ENCODE measurements at regions not wholly inside any gene's neighbourhood (a gene's known extent, or its start where the extent isn't known, plus 50 kb on each side); places are given as distances from the start of the nearest gene placed in this dataset.
A peak's percentile ranks its signal among the peaks of the same experiment; 100 is the strongest.

DNA sequence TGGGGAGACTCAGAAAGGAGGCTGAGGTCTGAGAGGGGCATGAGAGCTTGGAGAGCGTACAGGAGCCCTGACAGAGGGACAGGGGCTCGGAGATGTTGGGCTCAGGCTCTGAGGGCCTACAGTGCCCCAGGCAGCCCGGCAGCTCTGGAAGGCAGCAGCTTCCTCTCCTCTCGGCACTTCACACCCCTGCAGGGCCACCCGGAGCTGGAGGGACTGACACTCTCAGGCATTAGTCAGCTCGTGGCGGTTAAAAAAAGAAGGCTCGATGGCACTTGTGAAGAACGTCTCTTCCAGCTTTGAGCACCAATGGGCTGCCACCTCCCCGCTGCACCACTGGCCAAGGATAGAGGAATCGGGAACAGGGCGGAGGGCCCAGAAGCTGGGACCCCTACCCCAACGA lies 62.6 kb upstream of the SIRPA start:
- H3K9me3 Mint-ChIP-seq = peaks cover 0 to 3% (median 0%) of the 10 kb centered on the region in 7 donors
- H3K4me3 Mint-ChIP-seq = no peak overlapping the region
- no peak for ATAC-seq (ENCODE audit: low read depth in 2 of 2)
- H3K27ac Mint-ChIP-seq = no peak overlapping the region
- no peak for DNase-seq
- H3K36me3 Mint-ChIP-seq = no peaks in the 10 kb centered on the region
- peaks cover 25 to 27% (median 25%) of the 10 kb centered on the region in 3 donors for H3K4me1 Mint-ChIP-seq
- peaks cover 23 to 32% (median 28%) of the 10 kb centered on the region in 3 donors for H3K27me3 Mint-ChIP-seq

- Mint-ChIP-seq H3K27me3 (peaks cover 22 to 29% (median 23%) of the 10 kb centered on the region in 3 donors), H3K9me3 (peaks cover 0 to 3% (median 0%) of the 10 kb centered on the region in 7 donors), H3K36me3 (no peaks in the 10 kb centered on the region), H3K4me3 (peak overlapping the region in 2 of 8 donors; percentile 0 to 40), H3K27ac (no peak overlapping the region), H3K4me1 (peaks cover 24 to 25% (median 24%) of the 10 kb centered on the region in 3 donors)
- no peak for DNase-seq
- no peak for ATAC-seq (ENCODE audit: low read depth in 2 of 2)
These were observed 63.6 kb upstream of the SIRPA start for GRCh38 chr20:1831606-1832005.

GRCh38 chr20:1831096-1831495 lies 64.1 kb upstream of the SIRPA start:
- Mint-ChIP-seq H3K27ac (peak overlapping the region in 1 of 6 donors; percentile 14), H3K27me3 (peaks cover 17 to 24% (median 23%) of the 10 kb centered on the region in 3 donors), H3K36me3 (no peaks in the 10 kb centered on the region), H3K9me3 (peaks cover 0 to 3% (median 0%) of the 10 kb centered on the region in 7 donors), H3K4me1 (peaks cover 22 to 25% (median 23%) of the 10 kb centered on the region in 3 donors), H3K4me3 (peak overlapping the region in 2 of 8 donors; percentile 0 to 40)
- DNase-seq = no peak
- no peak for ATAC-seq (ENCODE audit: low read depth in 2 of 2)

DNA sequence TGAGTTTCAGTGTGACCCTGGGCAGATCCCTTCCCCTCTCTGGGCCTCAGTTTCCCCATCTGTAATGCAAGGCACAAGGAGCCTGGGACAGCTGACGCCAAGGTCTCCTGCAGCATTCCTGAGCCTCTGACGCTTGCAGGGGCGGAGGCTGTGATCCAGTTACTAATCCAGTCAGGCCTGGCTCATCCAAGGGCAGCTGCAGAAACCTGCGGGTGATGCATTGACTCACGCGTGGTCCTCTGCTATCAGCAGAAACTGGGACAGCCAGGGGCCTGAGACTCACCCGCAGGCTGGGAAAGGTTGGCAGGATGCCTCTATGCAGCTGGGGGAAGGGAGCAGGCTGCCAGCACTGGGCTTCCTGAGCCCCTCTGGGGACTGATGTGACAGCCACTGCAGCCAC lies 65.0 kb upstream of the SIRPA start:
- no peak for ATAC-seq (ENCODE audit: low read depth in 2 of 2)
- H3K27ac Mint-ChIP-seq = no peak overlapping the region
- peaks cover 22 to 25% (median 23%) of the 10 kb centered on the region in 3 donors for H3K4me1 Mint-ChIP-seq
- no peaks in the 10 kb centered on the region for H3K36me3 Mint-ChIP-seq
- H3K27me3 Mint-ChIP-seq = peaks cover 16 to 23% (median 21%) of the 10 kb centered on the region in 3 donors
- no peak for DNase-seq
- peaks cover 0 to 3% (median 0%) of the 10 kb centered on the region in 7 donors for H3K9me3 Mint-ChIP-seq
- H3K4me3 Mint-ChIP-seq = no peak overlapping the region

- Mint-ChIP-seq H3K36me3 (peaks cover 0 to 2% of the 10 kb centered on the region in 2 donors), H3K27ac (peak overlapping the region in 3 of 6 donors; percentile 40 to 82 (median 50)), H3K4me3 (peak overlapping the region in 1 of 8 donors; percentile 25), H3K27me3 (peaks cover 14 to 23% (median 16%) of the 10 kb centered on the region in 3 donors), H3K9me3 (peaks cover 0 to 3% (median under 1%) of the 10 kb centered on the region in 7 donors), H3K4me1 (peaks cover 23 to 25% (median 23%) of the 10 kb centered on the region in 3 donors)
- DNase-seq (no peak), ATAC-seq (ENCODE audit: low read depth in 2 of 2) (no peak)
These were observed 65.7 kb upstream of the SIRPA start for GRCh38 chr20:1829531-1829930.

- peaks cover 0 to 10% of the 10 kb centered on the region in 2 donors for H3K36me3 Mint-ChIP-seq
- ATAC-seq (ENCODE audit: low read depth in 2 of 2) (no peak), DNase-seq (no peak)
- peaks cover 26 to 27% (median 27%) of the 10 kb centered on the region in 3 donors for H3K4me1 Mint-ChIP-seq
- H3K27me3 Mint-ChIP-seq = peaks cover 10 to 23% (median 16%) of the 10 kb centered on the region in 3 donors
- peak overlapping the region in 3 of 6 donors; percentile 32 to 54 (median 50) for H3K27ac Mint-ChIP-seq
- H3K9me3 Mint-ChIP-seq = peaks cover 3 to 10% (median 7%) of the 10 kb centered on the region in 7 donors
- peak overlapping the region in 1 of 8 donors; percentile 25 for H3K4me3 Mint-ChIP-seq
These were observed 66.4 kb upstream of the SIRPA start for GRCh38 chr20:1828786-1829131.

GRCh38 chr20:1827974-1828785 lies 67.0 kb upstream of the SIRPA start:
- H3K4me3 Mint-ChIP-seq = peak overlapping the region in 1 of 8 donors; percentile 59
- peaks cover 10 to 23% (median 16%) of the 10 kb centered on the region in 3 donors for H3K27me3 Mint-ChIP-seq
- peak overlapping the region in 3 of 6 donors; percentile 3 to 50 (median 40) for H3K27ac Mint-ChIP-seq
- peaks cover 28 to 31% (median 30%) of the 10 kb centered on the region in 3 donors for H3K4me1 Mint-ChIP-seq
- peaks cover 9 to 15% (median 11%) of the 10 kb centered on the region in 7 donors for H3K9me3 Mint-ChIP-seq
- no peak for DNase-seq
- peaks cover 0 to 16% of the 10 kb centered on the region in 2 donors for H3K36me3 Mint-ChIP-seq
- no peak for ATAC-seq (ENCODE audit: low read depth in 2 of 2)

DNA sequence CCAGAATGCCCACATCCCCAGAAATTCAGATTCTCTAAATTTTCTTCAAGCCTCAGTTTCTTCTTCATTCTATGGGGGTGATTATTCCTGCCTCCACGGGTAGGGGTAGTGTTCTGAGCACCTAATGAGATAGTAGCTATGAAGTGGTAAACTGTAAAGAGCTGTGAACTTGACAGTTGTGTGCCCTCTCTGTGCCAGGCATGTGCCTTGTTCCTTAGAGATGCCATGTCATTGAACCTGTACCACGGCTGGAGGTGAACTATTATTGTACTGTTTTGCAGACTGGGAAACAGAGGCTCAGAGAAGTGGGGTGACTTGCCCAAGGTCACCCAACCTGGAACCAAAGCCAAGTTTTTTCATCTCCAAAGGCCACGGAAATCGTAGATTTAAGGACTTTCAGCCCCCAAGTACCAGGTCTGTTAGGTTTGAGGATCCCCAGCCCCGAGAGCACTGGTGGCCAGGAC lies 67.7 kb upstream of the SIRPA start:
- Mint-ChIP-seq H3K27ac (no peak overlapping the region), H3K4me3 (no peak overlapping the region), H3K36me3 (peaks cover 0 to 18% of the 10 kb centered on the region in 2 donors), H3K4me1 (peaks cover 26 to 31% (median 30%) of the 10 kb centered on the region in 3 donors), H3K9me3 (peaks cover 11 to 22% (median 16%) of the 10 kb centered on the region in 7 donors), H3K27me3 (peaks cover 10 to 19% (median 11%) of the 10 kb centered on the region in 3 donors)
- ATAC-seq (ENCODE audit: low read depth in 2 of 2) (no peak), DNase-seq (no peak)

DNA sequence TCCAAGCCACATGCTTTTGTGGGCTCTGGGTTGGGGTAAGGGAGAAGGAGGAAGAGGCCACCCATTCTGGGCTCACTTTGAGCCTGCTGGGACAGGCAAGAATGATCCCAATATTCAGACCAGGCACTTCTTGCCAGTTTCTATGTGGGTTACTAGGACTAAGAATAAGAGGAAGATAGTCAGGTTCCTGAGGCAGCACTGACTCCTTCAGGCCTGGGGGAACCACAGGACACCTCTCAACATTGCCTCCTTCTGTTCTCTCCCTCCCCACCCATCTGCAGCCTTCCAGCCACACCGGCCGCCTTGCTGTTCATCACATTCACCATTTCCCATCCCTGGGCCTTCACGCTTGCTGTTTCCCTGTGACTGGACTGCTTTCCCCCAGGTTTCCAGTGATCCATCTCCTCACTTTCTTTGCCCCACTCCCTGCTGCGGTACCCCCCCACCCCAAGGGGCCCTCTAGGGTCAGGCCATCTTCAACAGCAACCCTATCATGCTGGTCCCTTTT lies 69.2 kb upstream of the SIRPA start:
- ATAC-seq (ENCODE audit: low read depth in 2 of 2) (no peak), DNase-seq (no peak)
- H3K27ac Mint-ChIP-seq = no peak overlapping the region
- H3K9me3 Mint-ChIP-seq = peaks cover 21 to 37% (median 28%) of the 10 kb centered on the region in 7 donors
- peaks cover 0 to 34% of the 10 kb centered on the region in 2 donors for H3K36me3 Mint-ChIP-seq
- H3K27me3 Mint-ChIP-seq = peaks cover 5 to 12% (median 8%) of the 10 kb centered on the region in 3 donors
- no peak overlapping the region for H3K4me3 Mint-ChIP-seq
- peaks cover 19 to 26% (median 25%) of the 10 kb centered on the region in 3 donors for H3K4me1 Mint-ChIP-seq

DNA sequence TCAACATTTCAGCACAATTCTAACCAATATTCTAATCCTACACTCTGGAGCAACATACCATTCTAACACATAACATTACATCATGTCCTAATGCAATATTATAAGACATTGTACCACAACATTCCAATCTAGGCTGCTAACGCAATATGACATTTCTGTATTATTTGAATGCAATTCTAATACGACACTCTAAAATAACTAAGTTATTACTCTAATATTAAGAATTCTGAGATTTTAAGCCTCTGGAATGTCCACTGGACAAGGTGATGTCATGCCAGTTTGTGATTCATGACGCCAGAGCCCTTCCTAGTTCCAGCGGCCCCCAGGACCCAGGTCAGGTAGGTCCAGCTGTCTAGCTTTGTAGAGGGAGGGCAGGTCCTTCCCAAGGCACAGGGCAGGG lies 69.7 kb upstream of the SIRPA start:
- no peak for ATAC-seq (ENCODE audit: low read depth in 2 of 2)
- peaks cover 0 to 36% of the 10 kb centered on the region in 2 donors for H3K36me3 Mint-ChIP-seq
- no peak overlapping the region for H3K4me3 Mint-ChIP-seq
- H3K27ac Mint-ChIP-seq = no peak overlapping the region
- peaks cover 21 to 28% (median 25%) of the 10 kb centered on the region in 3 donors for H3K4me1 Mint-ChIP-seq
- no peak for DNase-seq
- peaks cover 5 to 12% (median 8%) of the 10 kb centered on the region in 3 donors for H3K27me3 Mint-ChIP-seq
- H3K9me3 Mint-ChIP-seq = peaks cover 21 to 38% (median 28%) of the 10 kb centered on the region in 7 donors

DNA sequence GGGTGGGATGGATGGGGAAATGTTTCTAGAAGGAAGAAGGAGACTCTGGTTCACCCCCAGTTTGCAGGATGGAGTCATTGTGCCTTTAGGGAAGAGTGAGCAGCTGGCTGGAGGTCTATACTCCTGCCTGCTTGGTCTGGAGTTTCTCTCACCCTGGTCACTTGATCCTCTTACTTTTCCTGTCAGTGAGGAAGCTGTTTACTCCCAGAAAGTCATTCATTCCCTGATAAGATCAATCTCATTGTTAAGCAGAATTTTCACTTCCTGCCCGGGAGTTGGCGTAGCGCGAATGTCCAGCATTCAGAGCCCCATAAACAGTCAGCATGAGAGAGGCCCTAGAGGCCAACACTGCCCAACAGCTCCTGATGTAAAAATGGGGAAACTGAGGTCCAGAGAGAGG lies 70.4 kb upstream of the SIRPA start:
- H3K4me3 Mint-ChIP-seq = no peak overlapping the region
- DNase-seq (no peak), ATAC-seq (ENCODE audit: low read depth in 2 of 2) (no peak)
- H3K27me3 Mint-ChIP-seq = peaks cover 9 to 17% (median 14%) of the 10 kb centered on the region in 3 donors
- H3K27ac Mint-ChIP-seq = no peak overlapping the region
- H3K9me3 Mint-ChIP-seq = peaks cover 21 to 38% (median 28%) of the 10 kb centered on the region in 7 donors
- peaks cover 27 to 34% (median 31%) of the 10 kb centered on the region in 3 donors for H3K4me1 Mint-ChIP-seq
- H3K36me3 Mint-ChIP-seq = peaks cover 0 to 36% of the 10 kb centered on the region in 2 donors

DNA sequence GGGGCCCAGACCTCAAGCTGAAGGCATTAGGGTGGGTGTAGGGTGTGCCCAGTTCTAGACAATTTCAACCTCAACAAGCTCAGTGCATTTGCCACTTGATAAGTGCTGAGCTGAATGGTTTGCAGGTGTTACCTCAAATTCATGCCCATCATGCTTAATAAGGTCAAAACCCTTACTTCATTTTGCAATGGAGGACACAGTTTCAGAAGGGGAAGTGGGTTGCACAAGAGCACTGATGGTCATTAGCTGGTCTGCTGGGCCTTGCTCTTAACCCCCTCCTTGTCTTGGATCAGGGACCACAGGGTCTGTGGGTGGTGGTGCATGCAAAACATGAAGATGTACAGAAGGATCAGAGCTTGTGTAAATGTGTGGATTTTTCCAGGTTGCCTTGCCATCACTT lies 71.0 kb upstream of the SIRPA start:
- Mint-ChIP-seq H3K27me3 (peaks cover 15 to 20% (median 17%) of the 10 kb centered on the region in 3 donors), H3K4me3 (no peak overlapping the region), H3K27ac (peak overlapping the region in 1 of 6 donors; percentile 47), H3K9me3 (peaks cover 21 to 38% (median 28%) of the 10 kb centered on the region in 7 donors), H3K36me3 (peaks cover 0 to 36% of the 10 kb centered on the region in 2 donors), H3K4me1 (peaks cover 33 to 35% (median 33%) of the 10 kb centered on the region in 3 donors)
- DNase-seq (no peak), ATAC-seq (ENCODE audit: low read depth in 2 of 2) (no peak)

GRCh38 chr20:1823450-1823844 lies 71.8 kb upstream of the SIRPA start:
- H3K4me1 Mint-ChIP-seq = peaks cover 32 to 34% (median 34%) of the 10 kb centered on the region in 3 donors
- H3K4me3 Mint-ChIP-seq = no peak overlapping the region
- peaks cover 21 to 38% (median 28%) of the 10 kb centered on the region in 7 donors for H3K9me3 Mint-ChIP-seq
- peak in 1 of 2 donors; percentile 35 for ATAC-seq (ENCODE audit: low read depth in 2 of 2)
- H3K27ac Mint-ChIP-seq = peak overlapping the region in 1 of 6 donors; percentile 10
- peaks cover 21 to 27% (median 22%) of the 10 kb centered on the region in 3 donors for H3K27me3 Mint-ChIP-seq
- peaks cover 0 to 38% of the 10 kb centered on the region in 2 donors for H3K36me3 Mint-ChIP-seq
- DNase-seq = no peak

All from naive B cell (primary cell).